Endothelial cell of umbilical vein (primary cell): ENCODE measurements at regions not wholly inside any gene's neighbourhood (a gene's known extent, or its start where the extent isn't known, plus 50 kb on each side); places are given as distances from the start of the nearest gene placed in this dataset.

ENCODE experiments used
- BruUV-seq: library from RNA; stranded (reverse); fragments of 400-500 nt; replicated peaks from 2 replicates; lab custom pipeline; 2021; lab: Mats Ljungman, UMichigan
- CTCF ChIA-PET: fragments of 300-600, 350-600 bp; sonication (Branson Sonifier 250); formaldehyde crosslinking; loops from one replicate; lab custom pipeline; 2021; ENCODE audit warnings: antibody characterized with exemption, inconsistent platforms; lab: Charles Lee
- POLR2A ChIA-PET: fragments of 300-600, 350-600 bp; sonication (Branson Sonifier 250); formaldehyde crosslinking; loops from one replicate; lab custom pipeline; 2021; ENCODE audit warnings: antibody characterized with exemption, inconsistent platforms; lab: Charles Lee
- DNase-seq: peaks from one replicate; pipeline ENCODE4 v3.0.0-alpha.2; 2011; ENCODE audit warnings: low read depth, low spot score
- FAIRE-seq: peaks from 2 replicates; lab custom pipeline; 2011; peaks lifted over from hg19 to GRCh38; lab: Jason Lieb, UNC
- H2AFZ ChIP-seq: 2 replicates; pipeline ENCODE4 v1.6.0; 2012; ENCODE audit warnings: low read depth, low read length, control low read depth, inconsistent platforms
- H3K27ac ChIP-seq: 2 replicates; pipeline ENCODE4 v1.5.1; 2011; ENCODE audit warnings: low read depth, mild to moderate bottlenecking, control low read depth, low read length, moderate library complexity; ENCODE audit not compliant: insufficient read depth
- H3K27me3 ChIP-seq, 2 experiments: 2 replicates each; pipeline versions ENCODE4 v1.6.0 to v1.6.1; 2011; ENCODE audit warnings: low read length in 2 of 2, mixed read lengths in 1 of 2; ENCODE audit not compliant: control insufficient read depth in 2 of 2, insufficient read depth in 2 of 2
- H3K36me3 ChIP-seq, 2 experiments: 2 replicates in 1 of 2; 3 replicates in 1 of 2; pipeline ENCODE4 v1.5.1; 2011; ENCODE audit warnings: low read length in 2 of 2, mild to moderate bottlenecking in 1 of 2, moderate library complexity in 1 of 2; ENCODE audit not compliant: control insufficient read depth in 2 of 2, insufficient read depth in 2 of 2; ENCODE audit errors: extremely low read depth in 1 of 2
- H3K4me1 ChIP-seq: 3 replicates; pipeline ENCODE4 v1.5.1; 2011; ENCODE audit warnings: mild to moderate bottlenecking, low read length; ENCODE audit not compliant: control insufficient read depth, insufficient read depth; ENCODE audit errors: extremely low read depth
- H3K4me2 ChIP-seq: 2 replicates; pipeline ENCODE4 v1.6.1; 2011; ENCODE audit warnings: low read length, control low read depth, mixed read lengths; ENCODE audit not compliant: insufficient read depth
- H3K4me3 ChIP-seq, 3 experiments: fragments of 200-600 bp in 1 of 3; sonication (generic), shearing (Covaris generic) in 1 of 3; replicated peaks in 1 of 3; 2 replicates each; pipeline ENCODE4 v1.5.1; 2011 to 2016; ENCODE audit warnings: control low read depth in 3 of 3, low read length in 3 of 3, mild to moderate bottlenecking in 2 of 3, inconsistent platforms in 1 of 3, low read depth in 1 of 3, moderate library complexity in 1 of 3; ENCODE audit not compliant: insufficient read depth in 1 of 3
- H3K79me2 ChIP-seq: 2 replicates; pipeline ENCODE4 v1.6.0; 2012; ENCODE audit warnings: low read length, inconsistent platforms; ENCODE audit not compliant: control insufficient read depth, insufficient read depth
- H3K9ac ChIP-seq: replicated peaks from 2 replicates; pipeline ENCODE3; 2011; ENCODE audit warnings: low read length, control low read depth; ENCODE audit not compliant: insufficient read depth; ENCODE audit errors: extremely low read depth
- H3K9me1 ChIP-seq: replicated peaks from 3 replicates; pipeline ENCODE4 v1.6.0; 2011; ENCODE audit warnings: mild to moderate bottlenecking, low read length; ENCODE audit not compliant: control insufficient read depth, insufficient read depth; ENCODE audit errors: extremely low read depth
- H3K9me3 ChIP-seq: replicated peaks from 2 replicates; pipeline ENCODE4 v1.5.1; 2012; ENCODE audit warnings: low read length, inconsistent platforms; ENCODE audit not compliant: control insufficient read depth, insufficient read depth
- H4K20me1 ChIP-seq: replicated peaks from 2 replicates; pipeline ENCODE3; 2011; ENCODE audit warnings: mild to moderate bottlenecking, low read length; ENCODE audit not compliant: control insufficient read depth, insufficient read depth; ENCODE audit errors: extremely low read depth
- CTCF ChIP-seq, 2 donors: IDR thresholded peaks; 1 replicate in 1 of 2; 2 replicates in 1 of 2; pipeline ENCODE4 v1.5.1; 2011; ENCODE audit warnings: low read length in 2 of 2, mild to moderate bottlenecking in 2 of 2, moderate library complexity in 2 of 2, control low read depth in 1 of 2, inconsistent platforms in 1 of 2, low read depth in 1 of 2; ENCODE audit not compliant: insufficient read depth in 1 of 2; ENCODE audit errors: extremely low read depth in 1 of 2
- FOS ChIP-seq: IDR thresholded peaks from 2 replicates; pipeline ENCODE4 v1.6.1; 2011; ENCODE audit warnings: mild to moderate bottlenecking, low read length, moderate library complexity, borderline replicate concordance; ENCODE audit not compliant: insufficient read depth
- GATA2 ChIP-seq: IDR thresholded peaks from 2 replicates; pipeline ENCODE4 v1.7.0; 2011; ENCODE audit warnings: low read depth, mild to moderate bottlenecking, moderate library complexity, mixed read lengths, low read length; ENCODE audit not compliant: insufficient read length, insufficient read depth
- JUN ChIP-seq: IDR thresholded peaks from 2 replicates; pipeline ENCODE4 v1.6.1; 2011; ENCODE audit warnings: borderline replicate concordance, low read depth; ENCODE audit not compliant: insufficient read length, insufficient read depth
- MYC ChIP-seq: IDR thresholded peaks from one replicate; pipeline ENCODE4 v1.6.1; 2011; ENCODE audit warnings: mild to moderate bottlenecking, low read depth, low read length
- POLR2A ChIP-seq: IDR thresholded peaks from 2 replicates; pipeline ENCODE4 v1.6.1; 2012; ENCODE audit warnings: low read depth, mild to moderate bottlenecking, control low read depth, low read length
- POLR2AphosphoS5 ChIP-seq: IDR thresholded peaks from 2 replicates; pipeline ENCODE4 v1.6.1; 2012; ENCODE audit warnings: low read depth, mild to moderate bottlenecking, control low read depth, low read length, moderate library complexity; ENCODE audit not compliant: insufficient read depth
- dilution Hi-C: fragments of 300-500 bp; cut with MboI; formaldehyde crosslinking; loops from one replicate; pipeline ENCODE4 v1.15.0; 2019; ENCODE audit warnings: low sequenced_read_pairs; ENCODE audit not compliant: extremely low pct_ligation_motif_present
- intact Hi-C: fragments of 100-400 bp; cut with micrococcal nuclease; formaldehyde crosslinking; loops from one replicate; pipeline ENCODE4 v1.10.0; 2022
- TF ChIP-seq, protein P1 (sequence below): IDR thresholded peaks from 2 replicates; pipeline ENCODE4 v1.6.1; 2011; ENCODE audit not compliant: insufficient read depth, insufficient read length

DNA sequence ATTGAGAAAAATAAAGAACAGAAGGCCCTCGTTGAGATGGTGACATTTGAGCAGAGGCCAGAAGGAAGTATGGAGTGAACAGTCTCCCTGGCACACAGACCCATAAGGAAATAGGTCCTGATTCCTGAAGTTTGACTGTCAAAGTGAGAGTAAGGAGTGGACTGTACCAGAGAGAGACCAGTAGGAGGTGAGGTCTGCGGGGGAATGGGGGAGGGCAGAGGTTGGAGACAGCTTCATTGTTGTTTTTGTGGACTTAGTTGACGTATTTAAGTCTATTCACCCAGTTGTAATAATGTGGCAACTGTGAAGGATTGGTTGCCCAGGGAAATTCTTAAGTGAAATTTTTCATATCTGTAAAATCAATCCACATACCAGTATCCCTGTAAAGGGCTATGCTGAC, 110.7 kb downstream of the TFAP2B start:
- TF ChIP-seq, protein P1, sequence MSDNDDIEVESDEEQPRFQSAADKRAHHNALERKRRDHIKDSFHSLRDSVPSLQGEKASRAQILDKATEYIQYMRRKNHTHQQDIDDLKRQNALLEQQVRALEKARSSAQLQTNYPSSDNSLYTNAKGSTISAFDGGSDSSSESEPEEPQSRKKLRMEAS = no peak
- no peak for TF ChIP-seq CTCF (IDR thresholded peaks at IDR 0.05; ENCODE audit: extremely low read depth in 1 of 2, insufficient read depth in 1 of 2, low read depth in 1 of 2, low read length in 2 of 2)
- TF ChIP-seq FOS = no peak
- TF ChIP-seq POLR2AphosphoS5 = no peak
- no peak for TF ChIP-seq POLR2A
- TF ChIP-seq JUN = no peak
- no peak for TF ChIP-seq MYC
- TF ChIP-seq GATA2 = no peak
- H4K20me1 ChIP-seq = no peaks in the 10 kb centered on the region
- POLR2A ChIA-PET = no interaction called here
- H3K4me3 ChIP-seq = no peak overlapping the region
- H3K36me3 ChIP-seq = no peaks in the 10 kb centered on the region
- DNase-seq (no peak), FAIRE-seq (no peak)
- no peak overlapping the region for H3K9ac ChIP-seq
- H3K4me2 ChIP-seq = no peak overlapping the region
- no TSS peak for BruUV-seq
- H3K27ac ChIP-seq = no peak overlapping the region
- peaks cover 3% of the 10 kb centered on the region for H3K4me1 ChIP-seq
- dilution Hi-C loops = no loop called here
- H2AFZ ChIP-seq = no peak overlapping the region
- CTCF ChIA-PET = no interaction called here
- H3K79me2 ChIP-seq = no peaks in the 10 kb centered on the region
- H3K9me1 ChIP-seq = no peaks in the 10 kb centered on the region
- H3K9me3 ChIP-seq = no peaks in the 10 kb centered on the region
- intact Hi-C loops = no loop called here
- no peaks in the 10 kb centered on the region for H3K27me3 ChIP-seq
